Brain microvascular endothelial cell (primary cell): ENCODE measurements at regions not wholly inside any gene's neighbourhood (a gene's known extent, or its start where the extent isn't known, plus 50 kb on each side); places are given as distances from the start of the nearest gene placed in this dataset.

Source experiments
- DNase-seq: peaks from one replicate; pipeline ENCODE4 v3.0.0-alpha.2; 2020
- H3K27ac ChIP-seq: fragments of 250-450 bp; sonication (Bioruptor Pico); 2 replicates; pipeline ENCODE4 v1.5.1; 2020; ENCODE audit warnings: mild to moderate bottlenecking, moderate library complexity
- H3K27me3 ChIP-seq: fragments of 250-450 bp; sonication (Bioruptor Pico); replicated peaks from 2 replicates; pipeline ENCODE4 v1.5.1; 2020; ENCODE audit warnings: mild to moderate bottlenecking
- H3K36me3 ChIP-seq: fragments of 250-450 bp; sonication (Bioruptor Pico); replicated peaks from 2 replicates; pipeline ENCODE4 v1.5.1; 2020; ENCODE audit warnings: mild to moderate bottlenecking
- H3K4me3 ChIP-seq: 2 replicates; pipeline ENCODE4 v1.5.1; 2011; ENCODE audit warnings: low read depth, mild to moderate bottlenecking, control low read depth, low read length, moderate library complexity
- in situ Hi-C: cut with HindIII; loops from 2 replicates; pipeline ENCODE4 v1.10.0; 2017; ENCODE audit warnings: low sequenced_read_pairs, low pct_ligation_motif_present
- TF ChIP-seq, protein P1 (sequence below): IDR thresholded peaks from 2 replicates; pipeline ENCODE4 v1.5.1; 2011; ENCODE audit warnings: low read depth, mild to moderate bottlenecking, moderate library complexity, low read length, control low read depth, inconsistent platforms; ENCODE audit errors: missing control alignments

DNA sequence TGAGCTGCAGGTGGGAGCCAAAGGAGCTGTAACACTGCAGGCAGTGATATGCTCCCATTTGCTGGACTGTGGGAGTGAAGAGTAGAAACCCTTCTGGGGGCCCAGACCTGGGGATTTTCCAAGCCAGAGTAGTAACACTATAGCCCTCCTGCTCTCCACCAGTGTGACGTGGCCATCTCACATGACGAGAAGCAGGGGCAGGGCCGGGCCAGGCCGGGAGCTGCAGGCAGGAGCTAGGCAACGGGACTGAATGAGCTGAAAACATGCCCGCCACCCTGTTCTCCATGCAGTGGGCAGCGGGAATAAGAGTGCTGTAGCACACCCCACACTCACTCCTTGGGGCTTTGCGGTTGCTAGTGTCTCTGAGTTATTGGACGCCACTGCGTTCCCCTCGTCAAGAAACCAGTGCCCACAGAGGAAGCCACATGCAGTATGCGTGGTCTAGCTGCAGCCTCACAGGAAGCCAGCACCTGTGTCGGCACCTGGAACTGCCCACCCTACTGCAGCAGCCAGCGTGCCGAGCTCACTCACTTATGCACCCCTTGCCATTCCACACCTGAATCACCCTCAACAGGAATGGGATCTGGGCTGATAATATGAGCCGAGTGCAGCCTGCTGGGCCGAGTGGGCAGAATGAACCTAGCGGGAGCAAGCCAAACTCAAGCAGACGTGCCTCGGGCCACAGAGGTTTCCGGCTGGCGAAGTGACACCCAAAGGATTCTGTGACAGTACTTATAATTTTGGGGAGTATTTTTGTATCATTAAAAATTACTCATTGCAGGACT, 1389.6 kb downstream of the KCNT2 start:
- no peaks in the 10 kb centered on the region for H3K27me3 ChIP-seq
- TF ChIP-seq, protein P1, sequence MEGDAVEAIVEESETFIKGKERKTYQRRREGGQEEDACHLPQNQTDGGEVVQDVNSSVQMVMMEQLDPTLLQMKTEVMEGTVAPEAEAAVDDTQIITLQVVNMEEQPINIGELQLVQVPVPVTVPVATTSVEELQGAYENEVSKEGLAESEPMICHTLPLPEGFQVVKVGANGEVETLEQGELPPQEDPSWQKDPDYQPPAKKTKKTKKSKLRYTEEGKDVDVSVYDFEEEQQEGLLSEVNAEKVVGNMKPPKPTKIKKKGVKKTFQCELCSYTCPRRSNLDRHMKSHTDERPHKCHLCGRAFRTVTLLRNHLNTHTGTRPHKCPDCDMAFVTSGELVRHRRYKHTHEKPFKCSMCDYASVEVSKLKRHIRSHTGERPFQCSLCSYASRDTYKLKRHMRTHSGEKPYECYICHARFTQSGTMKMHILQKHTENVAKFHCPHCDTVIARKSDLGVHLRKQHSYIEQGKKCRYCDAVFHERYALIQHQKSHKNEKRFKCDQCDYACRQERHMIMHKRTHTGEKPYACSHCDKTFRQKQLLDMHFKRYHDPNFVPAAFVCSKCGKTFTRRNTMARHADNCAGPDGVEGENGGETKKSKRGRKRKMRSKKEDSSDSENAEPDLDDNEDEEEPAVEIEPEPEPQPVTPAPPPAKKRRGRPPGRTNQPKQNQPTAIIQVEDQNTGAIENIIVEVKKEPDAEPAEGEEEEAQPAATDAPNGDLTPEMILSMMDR, result no peak
- H3K4me3 ChIP-seq, result no peak overlapping the region
- in situ Hi-C loops, result no loop called here
- H3K27ac ChIP-seq, result no peak overlapping the region
- DNase-seq, result no peak
- H3K36me3 ChIP-seq, result no peaks in the 10 kb centered on the region

DNA sequence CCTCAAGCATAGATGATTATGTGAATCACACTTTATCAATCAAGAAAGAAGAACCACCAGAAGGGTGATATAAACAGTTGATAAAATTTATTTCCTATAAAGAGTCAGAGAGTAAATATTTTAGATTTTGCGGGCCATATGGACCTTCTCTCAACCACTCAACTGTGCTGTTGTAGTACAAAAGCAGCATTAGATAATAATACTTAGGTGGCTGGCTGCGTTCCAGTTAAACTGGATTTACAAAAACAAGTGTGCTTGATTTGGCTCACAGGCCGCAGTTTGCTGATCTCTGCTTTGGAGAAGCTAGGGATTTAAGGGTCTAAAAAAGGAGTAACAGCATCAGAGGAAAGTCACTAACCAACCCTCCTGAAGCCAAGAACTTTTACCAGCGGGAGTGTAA, 1406.0 kb downstream of the KCNT2 start:
- Histone ChIP-seq H3K27me3 (no peaks in the 10 kb centered on the region), H3K27ac (no peak overlapping the region), H3K36me3 (no peaks in the 10 kb centered on the region), H3K4me3 (no peak overlapping the region)
- DNase-seq, result no peak
- TF ChIP-seq, protein P1, result no peak
- in situ Hi-C loops, result no loop called here

DNA sequence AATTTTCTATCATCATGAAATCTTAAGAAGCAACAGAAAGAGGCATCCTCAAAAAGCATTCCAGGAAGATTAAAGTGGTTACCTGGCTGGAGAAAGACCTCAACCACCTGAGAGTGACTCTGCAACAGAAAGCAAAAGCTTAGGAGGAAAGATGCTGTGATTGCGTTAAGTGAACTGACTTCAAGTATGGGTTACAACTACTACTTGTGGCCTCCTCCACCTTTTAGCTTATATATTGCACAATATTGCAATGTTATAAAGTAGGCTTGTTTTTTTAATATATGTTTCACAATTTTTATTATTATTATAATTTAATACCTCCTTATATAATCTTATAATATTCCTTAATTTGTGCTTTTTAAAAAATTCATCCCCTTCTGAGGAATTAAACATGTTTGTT, 1407.5 kb downstream of the KCNT2 start:
- Histone ChIP-seq H3K27ac (no peak overlapping the region), H3K36me3 (no peaks in the 10 kb centered on the region), H3K4me3 (no peak overlapping the region), H3K27me3 (no peaks in the 10 kb centered on the region)
- in situ Hi-C loops, result no loop called here
- DNase-seq, result no peak
- TF ChIP-seq, protein P1, result no peak

DNA sequence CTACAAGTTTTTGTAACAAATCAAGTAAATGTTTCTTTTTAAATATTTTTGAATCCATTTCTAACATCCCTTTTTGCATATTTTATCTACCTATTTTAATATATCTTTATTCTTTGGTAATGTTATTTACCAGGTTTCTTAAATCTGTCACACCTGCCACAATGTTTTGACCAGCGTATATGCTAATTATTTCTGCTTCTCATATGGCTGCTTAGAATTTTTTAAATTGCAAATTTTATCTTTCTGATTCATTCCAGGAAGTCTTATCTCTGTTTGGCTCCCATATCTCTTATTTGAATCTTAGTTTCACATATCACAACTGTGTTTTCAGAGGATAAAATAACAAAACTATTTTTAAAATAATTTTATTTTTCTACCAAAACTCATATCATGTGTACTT, 1411.1 kb downstream of the KCNT2 start:
- Histone ChIP-seq H3K4me3 (no peak overlapping the region), H3K27ac (no peak overlapping the region), H3K27me3 (no peaks in the 10 kb centered on the region), H3K36me3 (no peaks in the 10 kb centered on the region)
- no peak for DNase-seq
- TF ChIP-seq, protein P1, result no peak
- in situ Hi-C loops, result no loop called here

DNA sequence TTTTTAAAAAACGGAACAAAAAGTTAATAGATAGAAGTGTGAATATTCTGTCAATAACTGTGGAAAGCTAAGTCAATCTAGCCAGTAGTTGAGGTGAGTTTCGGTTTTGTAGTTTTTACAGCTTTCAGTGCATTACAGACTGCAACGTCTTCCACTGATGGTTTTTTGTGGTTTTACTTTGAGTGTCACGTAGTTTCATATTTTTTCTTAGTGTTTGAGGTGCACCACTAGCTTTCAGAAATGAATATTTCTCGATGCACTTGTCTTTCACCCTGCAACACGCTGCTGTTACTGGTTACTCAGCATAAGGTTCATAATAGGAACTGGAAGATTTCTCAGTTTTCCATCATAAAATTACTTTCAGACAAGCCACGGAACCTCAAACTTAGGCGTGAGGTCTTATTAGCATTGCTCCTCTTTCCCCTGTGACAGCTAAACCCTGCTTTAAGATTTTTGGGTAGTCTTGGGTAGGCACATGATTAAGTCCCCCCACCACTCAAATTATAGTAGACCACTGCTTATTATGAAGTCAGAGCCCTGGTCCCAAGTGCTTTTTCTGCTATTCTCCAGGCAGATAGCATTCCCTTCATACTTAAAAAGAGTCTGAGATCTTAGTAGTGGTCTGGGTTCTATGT, 1412.7 kb downstream of the KCNT2 start:
- in situ Hi-C loops, result no loop called here
- no peak for DNase-seq
- Histone ChIP-seq H3K27me3 (no peaks in the 10 kb centered on the region), H3K4me3 (no peak overlapping the region), H3K36me3 (no peaks in the 10 kb centered on the region), H3K27ac (no peak overlapping the region)
- TF ChIP-seq, protein P1, result no peak
